ENCODE measurements at regions not wholly inside any gene's neighbourhood (a gene's known extent, or its start where the extent isn't known, plus 50 kb on each side); places are given as distances from the start of the nearest gene placed in this dataset.
"Not testable (repeated sequence)": the region's sequence is repeated elsewhere in the genome, so short reads cannot be mapped to it uniquely, and the experiment has no call there.

DNA sequence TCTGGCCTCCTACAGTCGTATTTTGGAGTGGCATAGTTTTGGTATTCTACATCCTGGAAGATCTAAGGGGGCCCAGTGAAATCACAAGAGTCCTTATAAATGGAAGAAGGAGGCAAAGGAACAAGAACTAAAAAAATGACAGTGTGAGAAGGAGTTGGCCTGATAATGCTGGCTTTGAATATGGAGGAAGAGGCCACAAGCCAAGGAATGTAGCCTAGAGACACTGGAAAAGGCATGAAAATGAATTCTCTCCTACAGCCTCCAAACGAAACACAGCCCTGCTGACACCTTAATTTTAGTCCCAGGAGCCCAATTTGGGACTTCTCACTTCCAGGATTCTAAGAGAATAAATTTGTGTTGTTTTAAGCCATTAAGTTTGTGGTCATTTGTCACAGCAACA lies 54.6 kb upstream of the LIPC start:
- Histone ChIP-seq H3K9me3 (peaks cover 10% of the 10 kb centered on the region), H3K27me3 (replicated peaks; ENCODE audit: control insufficient read depth, insufficient read depth, low read length) (no peaks in the 10 kb centered on the region), H3K4me3 (ENCODE audit: low read depth, low read length) (no peak overlapping the region), H3K4me1 (peaks cover 31% of the 10 kb centered on the region), H3K36me3 (ENCODE audit: control insufficient read depth, insufficient read depth, low read length) (no peaks in the 10 kb centered on the region)
- Mint-ChIP-seq H3K27ac (ENCODE audit: unreplicated experiment) (no peak overlapping the region), H3K36me3 (ENCODE audit: insufficient read depth, unreplicated experiment) (no peaks in the 10 kb centered on the region), H3K27me3 (ENCODE audit: insufficient read depth, unreplicated experiment) (no peaks in the 10 kb centered on the region), H3K4me3 (ENCODE audit: unreplicated experiment) (no peak overlapping the region), H3K4me1 (ENCODE audit: low read depth, unreplicated experiment) (peaks cover 28% of the 10 kb centered on the region), H3K9me3 (ENCODE audit: unreplicated experiment) (peaks cover 21% of the 10 kb centered on the region)
- no TSS peak for BruUV-seq (replicated peaks)
- CTCF ChIA-PET = no interaction called here
- POLR2A ChIA-PET = no interaction called here
- no peak for DNase-seq
- intact Hi-C loops (cut with micrococcal nuclease; ENCODE audit: unreplicated experiment) = no loop called here
- TF ChIP-seq, protein P1, sequence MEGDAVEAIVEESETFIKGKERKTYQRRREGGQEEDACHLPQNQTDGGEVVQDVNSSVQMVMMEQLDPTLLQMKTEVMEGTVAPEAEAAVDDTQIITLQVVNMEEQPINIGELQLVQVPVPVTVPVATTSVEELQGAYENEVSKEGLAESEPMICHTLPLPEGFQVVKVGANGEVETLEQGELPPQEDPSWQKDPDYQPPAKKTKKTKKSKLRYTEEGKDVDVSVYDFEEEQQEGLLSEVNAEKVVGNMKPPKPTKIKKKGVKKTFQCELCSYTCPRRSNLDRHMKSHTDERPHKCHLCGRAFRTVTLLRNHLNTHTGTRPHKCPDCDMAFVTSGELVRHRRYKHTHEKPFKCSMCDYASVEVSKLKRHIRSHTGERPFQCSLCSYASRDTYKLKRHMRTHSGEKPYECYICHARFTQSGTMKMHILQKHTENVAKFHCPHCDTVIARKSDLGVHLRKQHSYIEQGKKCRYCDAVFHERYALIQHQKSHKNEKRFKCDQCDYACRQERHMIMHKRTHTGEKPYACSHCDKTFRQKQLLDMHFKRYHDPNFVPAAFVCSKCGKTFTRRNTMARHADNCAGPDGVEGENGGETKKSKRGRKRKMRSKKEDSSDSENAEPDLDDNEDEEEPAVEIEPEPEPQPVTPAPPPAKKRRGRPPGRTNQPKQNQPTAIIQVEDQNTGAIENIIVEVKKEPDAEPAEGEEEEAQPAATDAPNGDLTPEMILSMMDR (IDR thresholded peaks at IDR 0.05; ENCODE audit: insufficient read depth in 1 of 2, low read depth in 1 of 2, low read length in 1 of 2, severe bottlenecking in 1 of 2, unreplicated experiment in 1 of 2) = no peak

DNA sequence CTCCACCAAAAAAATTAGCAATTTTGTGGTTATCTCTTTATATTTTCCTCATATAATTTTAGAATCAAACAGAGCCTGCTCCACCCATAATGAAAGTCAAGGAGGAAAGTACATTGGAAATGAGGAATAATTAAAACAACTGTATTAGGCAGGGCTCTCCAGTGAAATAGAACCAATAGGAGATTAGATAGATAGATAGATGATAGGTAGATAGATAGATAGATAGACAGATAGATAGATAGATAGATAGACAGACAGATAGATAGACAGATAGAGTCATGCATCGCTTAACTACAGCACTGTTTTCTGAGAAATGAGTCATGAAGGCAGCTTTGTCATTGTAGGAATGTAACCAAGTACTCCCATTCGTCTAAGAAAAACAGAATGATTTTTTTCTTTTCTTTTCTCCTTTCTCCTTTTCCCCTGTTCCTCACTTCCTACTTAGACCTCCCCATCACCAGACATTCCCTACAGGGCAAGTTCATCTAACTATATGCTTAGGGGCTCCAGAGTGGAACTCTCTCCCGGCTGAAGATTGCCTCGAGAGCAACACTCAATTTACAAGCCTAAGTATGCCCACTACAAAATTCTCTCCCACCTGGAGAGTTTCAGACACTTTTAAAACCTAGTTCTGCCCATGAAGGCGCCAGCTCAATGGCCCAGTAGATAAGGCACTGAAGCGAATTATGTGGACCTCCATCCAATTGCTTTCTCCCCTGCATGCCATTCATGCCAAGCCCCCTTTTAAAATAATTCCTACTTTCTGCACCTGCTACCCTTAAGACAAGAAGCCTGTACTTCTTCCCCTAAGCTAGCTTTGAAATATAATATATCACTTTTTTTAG lies 53.3 kb upstream of the LIPC start:
- TF ChIP-seq, protein P1 (IDR thresholded peaks at IDR 0.05; ENCODE audit: insufficient read depth in 1 of 2, low read depth in 1 of 2, low read length in 1 of 2, severe bottlenecking in 1 of 2, unreplicated experiment in 1 of 2) = no peak
- H3K27ac Mint-ChIP-seq (ENCODE audit: unreplicated experiment) = no peak overlapping the region
- H3K9me3 Mint-ChIP-seq (ENCODE audit: unreplicated experiment) = peaks cover 21% of the 10 kb centered on the region
- CTCF ChIA-PET = no interaction called here
- no peaks in the 10 kb centered on the region for H3K36me3 Mint-ChIP-seq (ENCODE audit: insufficient read depth, unreplicated experiment)
- no peaks in the 10 kb centered on the region for H3K27me3 ChIP-seq (replicated peaks; ENCODE audit: control insufficient read depth, insufficient read depth, low read length)
- peaks cover 30% of the 10 kb centered on the region for H3K4me1 ChIP-seq
- H3K4me3 Mint-ChIP-seq (ENCODE audit: unreplicated experiment) = no peak overlapping the region
- no TSS peak for BruUV-seq (replicated peaks)
- H3K4me3 ChIP-seq (ENCODE audit: low read depth, low read length) = no peak overlapping the region
- H3K27me3 Mint-ChIP-seq (ENCODE audit: insufficient read depth, unreplicated experiment) = no peaks in the 10 kb centered on the region
- intact Hi-C loops (cut with micrococcal nuclease; ENCODE audit: unreplicated experiment) = no loop called here
- H3K4me1 Mint-ChIP-seq (ENCODE audit: low read depth, unreplicated experiment) = peaks cover 32% of the 10 kb centered on the region
- POLR2A ChIA-PET = no interaction called here
- no peaks in the 10 kb centered on the region for H3K36me3 ChIP-seq (ENCODE audit: control insufficient read depth, insufficient read depth, low read length)
- no peak for DNase-seq
- peaks cover 10% of the 10 kb centered on the region for H3K9me3 ChIP-seq

DNA sequence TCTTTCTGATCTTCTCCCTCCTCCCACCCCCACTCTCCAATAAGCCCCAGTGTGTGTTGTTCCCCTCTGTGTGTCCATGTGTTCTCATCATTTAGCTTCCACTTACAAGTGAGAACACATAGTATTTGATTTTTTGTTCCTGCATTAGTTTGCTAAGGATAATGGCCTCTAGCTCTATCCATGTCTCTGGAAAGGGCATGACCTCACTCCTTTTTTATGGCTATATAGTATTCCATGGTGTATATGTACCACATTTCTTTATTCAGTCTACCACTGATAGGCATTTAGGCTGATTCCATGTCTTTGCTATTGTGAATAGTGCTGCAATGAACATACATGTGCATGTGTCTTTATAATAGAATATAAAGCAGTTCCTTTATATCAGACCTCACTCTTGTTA lies 52.3 kb upstream of the LIPC start:
- BruUV-seq (replicated peaks); POLR2A ChIA-PET; DNase-seq; H3K36me3 Mint-ChIP-seq (ENCODE audit: insufficient read depth, unreplicated experiment); CTCF ChIA-PET; H3K4me3 ChIP-seq (ENCODE audit: low read depth, low read length); H3K9me3 ChIP-seq; H3K27ac Mint-ChIP-seq (ENCODE audit: unreplicated experiment); H3K36me3 ChIP-seq (ENCODE audit: control insufficient read depth, insufficient read depth, low read length); H3K27me3 ChIP-seq (replicated peaks; ENCODE audit: control insufficient read depth, insufficient read depth, low read length); H3K4me3 Mint-ChIP-seq (ENCODE audit: unreplicated experiment); intact Hi-C loops (cut with micrococcal nuclease; ENCODE audit: unreplicated experiment); H3K27me3 Mint-ChIP-seq (ENCODE audit: insufficient read depth, unreplicated experiment): not testable (repeated sequence)
- peaks cover 34% of the 10 kb centered on the region for H3K4me1 Mint-ChIP-seq (ENCODE audit: low read depth, unreplicated experiment)
- peaks cover 27% of the 10 kb centered on the region for H3K4me1 ChIP-seq
- H3K9me3 Mint-ChIP-seq (ENCODE audit: unreplicated experiment) = peaks cover 21% of the 10 kb centered on the region
